HG03354 (cell line): ENCODE measurements at regions not wholly inside any gene's neighbourhood (a gene's known extent, or its start where the extent isn't known, plus 50 kb on each side); places are given as distances from the start of the nearest gene placed in this dataset.

Experiments
- ATAC-seq: cut with Tn5 transposase; IDR thresholded peaks from one replicate; pipeline ENCODE4 v1.9.1; 2021; ENCODE audit warnings: mild to moderate bottlenecking; ENCODE audit not compliant: unreplicated experiment, poor library complexity, severe bottlenecking

DNA sequence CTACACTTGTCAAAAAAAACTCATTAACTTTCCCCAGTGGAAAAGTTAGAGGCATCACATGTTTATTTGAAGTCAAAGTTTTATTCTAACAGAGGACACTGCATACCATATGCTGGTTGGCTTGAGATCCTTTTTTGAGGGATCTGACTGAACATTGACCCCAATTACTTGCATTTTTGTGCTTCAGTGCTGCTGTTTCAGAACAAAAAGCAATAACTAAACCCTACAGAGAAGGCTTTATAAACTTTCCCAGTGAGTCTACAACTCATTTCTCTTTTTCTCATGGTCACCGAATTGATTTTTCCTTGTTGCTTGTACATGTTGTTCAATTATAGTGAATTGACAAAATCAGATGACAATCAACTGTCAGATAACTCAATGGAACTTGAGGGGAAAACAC lies 69.3 kb upstream of the PHYHIPL start:
- ATAC-seq = no peak

- no peak for ATAC-seq
Observed at GRCh38 chr10:59108296-59108870, 68.1 kb upstream of the PHYHIPL start.

- ATAC-seq = no peak
Observed at GRCh38 chr10:59108886-59109288, 67.6 kb upstream of the PHYHIPL start.

DNA sequence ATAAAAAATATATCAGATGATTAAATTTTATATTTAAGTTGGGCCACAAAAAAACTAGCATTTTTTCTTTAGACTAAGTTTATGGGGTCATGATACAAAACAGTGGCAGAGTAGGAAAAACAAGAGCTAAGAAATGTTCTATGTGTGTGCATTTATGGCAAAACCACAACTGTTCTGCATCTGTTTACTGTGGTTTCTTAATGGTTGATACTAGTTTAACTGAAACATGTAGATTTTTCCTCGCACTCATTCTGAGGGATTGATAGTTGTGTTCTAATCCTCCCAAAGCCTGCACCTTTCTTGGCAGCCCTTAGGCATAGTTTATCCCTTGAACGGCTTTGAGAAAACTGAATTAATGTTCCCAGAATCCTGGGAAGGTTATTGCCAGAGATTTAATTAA lies 66.6 kb upstream of the PHYHIPL start:
- no peak for ATAC-seq

GRCh38 chr10:59124187-59124586 lies 52.3 kb upstream of the PHYHIPL start:
- ATAC-seq = no peak

- no peak for ATAC-seq
Observed at GRCh38 chr10:59125666-59126065, 50.8 kb upstream of the PHYHIPL start.

GRCh38 chr10:59126261-59126660 lies 50.2 kb upstream of the PHYHIPL start:
- ATAC-seq = no peak
